Mesothelial cell of epicardium (in vitro differentiated cells): ENCODE measurements at regions not wholly inside any gene's neighbourhood (a gene's known extent, or its start where the extent isn't known, plus 50 kb on each side); places are given as distances from the start of the nearest gene placed in this dataset.

ENCODE experiments used
- DNase-seq, 2 experiments: peaks; one replicate each; pipeline ENCODE4 v3.0.0; 2021; ENCODE audit warnings: low spot score in 2 of 2; ENCODE audit not compliant: unreplicated experiment in 2 of 2
- H3K27ac Mint-ChIP-seq: 2 replicates; pipeline ENCODE4 v1.8.0; 2021; ENCODE audit warnings: mixed read lengths
- H3K27me3 Mint-ChIP-seq: 2 replicates; pipeline ENCODE4 v1.8.0; 2021; ENCODE audit warnings: low read depth, mixed read lengths
- H3K36me3 Mint-ChIP-seq: 2 replicates; pipeline ENCODE4 v1.8.0; 2021; ENCODE audit warnings: mixed read lengths
- H3K4me1 Mint-ChIP-seq: 2 replicates; pipeline ENCODE4 v1.8.0; 2021; ENCODE audit warnings: mixed read lengths
- H3K4me3 Mint-ChIP-seq: 2 replicates; pipeline ENCODE4 v1.8.0; 2021; ENCODE audit warnings: mild to moderate bottlenecking, moderate library complexity, mixed read lengths
- H3K9me3 Mint-ChIP-seq: 2 replicates; pipeline ENCODE4 v1.8.0; 2021; ENCODE audit warnings: mixed read lengths
- TF ChIP-seq, protein P1 (sequence below): fragments of 200-600 bp; sonication (generic); IDR thresholded peaks from one replicate; pipeline ENCODE4 v1.5.0; 2021; ENCODE audit warnings: antibody characterized with exemption; ENCODE audit not compliant: unreplicated experiment

GRCh38 chr11:10358696-10359095 lies 53.8 kb downstream of the ADM start:
- peaks cover 15% of the 10 kb centered on the region for H3K4me1 Mint-ChIP-seq
- DNase-seq, result no peak
- no peaks in the 10 kb centered on the region for H3K36me3 Mint-ChIP-seq
- no peak overlapping the region for H3K27ac Mint-ChIP-seq
- TF ChIP-seq, protein P1, sequence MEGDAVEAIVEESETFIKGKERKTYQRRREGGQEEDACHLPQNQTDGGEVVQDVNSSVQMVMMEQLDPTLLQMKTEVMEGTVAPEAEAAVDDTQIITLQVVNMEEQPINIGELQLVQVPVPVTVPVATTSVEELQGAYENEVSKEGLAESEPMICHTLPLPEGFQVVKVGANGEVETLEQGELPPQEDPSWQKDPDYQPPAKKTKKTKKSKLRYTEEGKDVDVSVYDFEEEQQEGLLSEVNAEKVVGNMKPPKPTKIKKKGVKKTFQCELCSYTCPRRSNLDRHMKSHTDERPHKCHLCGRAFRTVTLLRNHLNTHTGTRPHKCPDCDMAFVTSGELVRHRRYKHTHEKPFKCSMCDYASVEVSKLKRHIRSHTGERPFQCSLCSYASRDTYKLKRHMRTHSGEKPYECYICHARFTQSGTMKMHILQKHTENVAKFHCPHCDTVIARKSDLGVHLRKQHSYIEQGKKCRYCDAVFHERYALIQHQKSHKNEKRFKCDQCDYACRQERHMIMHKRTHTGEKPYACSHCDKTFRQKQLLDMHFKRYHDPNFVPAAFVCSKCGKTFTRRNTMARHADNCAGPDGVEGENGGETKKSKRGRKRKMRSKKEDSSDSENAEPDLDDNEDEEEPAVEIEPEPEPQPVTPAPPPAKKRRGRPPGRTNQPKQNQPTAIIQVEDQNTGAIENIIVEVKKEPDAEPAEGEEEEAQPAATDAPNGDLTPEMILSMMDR, result no peak
- H3K9me3 Mint-ChIP-seq, result peaks cover 26% of the 10 kb centered on the region
- H3K4me3 Mint-ChIP-seq, result no peak overlapping the region
- no peaks in the 10 kb centered on the region for H3K27me3 Mint-ChIP-seq

GRCh38 chr11:10359171-10359570 lies 54.3 kb downstream of the ADM start:
- TF ChIP-seq, protein P1, result no peak
- Mint-ChIP-seq H3K27ac (no peak overlapping the region), H3K27me3 (no peaks in the 10 kb centered on the region), H3K36me3 (no peaks in the 10 kb centered on the region), H3K4me1 (peaks cover 14% of the 10 kb centered on the region), H3K4me3 (no peak overlapping the region), H3K9me3 (peaks cover 26% of the 10 kb centered on the region)
- DNase-seq, result no peak

- no peak overlapping the region for H3K27ac Mint-ChIP-seq
- H3K4me1 Mint-ChIP-seq, result peaks cover 3% of the 10 kb centered on the region
- TF ChIP-seq, protein P1, result no peak
Observed at GRCh38 chr11:10360835-10361234, 56.0 kb downstream of the ADM start.

GRCh38 chr11:10365045-10365444 lies 60.2 kb downstream of the ADM start:
- Mint-ChIP-seq H3K27me3 (no peaks in the 10 kb centered on the region), H3K27ac (no peak overlapping the region), H3K36me3 (no peaks in the 10 kb centered on the region), H3K4me3 (no peak overlapping the region), H3K9me3 (peaks cover 19% of the 10 kb centered on the region), H3K4me1 (peaks cover 6% of the 10 kb centered on the region)
- TF ChIP-seq, protein P1, result no peak
- DNase-seq, result no peak

More at GRCh38 chr11:10360835-10361234, 56.0 kb downstream of the ADM start:
- H3K9me3 Mint-ChIP-seq, result peaks cover 22% of the 10 kb centered on the region
- no peaks in the 10 kb centered on the region for H3K27me3 Mint-ChIP-seq
- H3K4me3 Mint-ChIP-seq, result no peak overlapping the region
- H3K36me3 Mint-ChIP-seq, result no peaks in the 10 kb centered on the region
- DNase-seq, result no peak

DNA sequence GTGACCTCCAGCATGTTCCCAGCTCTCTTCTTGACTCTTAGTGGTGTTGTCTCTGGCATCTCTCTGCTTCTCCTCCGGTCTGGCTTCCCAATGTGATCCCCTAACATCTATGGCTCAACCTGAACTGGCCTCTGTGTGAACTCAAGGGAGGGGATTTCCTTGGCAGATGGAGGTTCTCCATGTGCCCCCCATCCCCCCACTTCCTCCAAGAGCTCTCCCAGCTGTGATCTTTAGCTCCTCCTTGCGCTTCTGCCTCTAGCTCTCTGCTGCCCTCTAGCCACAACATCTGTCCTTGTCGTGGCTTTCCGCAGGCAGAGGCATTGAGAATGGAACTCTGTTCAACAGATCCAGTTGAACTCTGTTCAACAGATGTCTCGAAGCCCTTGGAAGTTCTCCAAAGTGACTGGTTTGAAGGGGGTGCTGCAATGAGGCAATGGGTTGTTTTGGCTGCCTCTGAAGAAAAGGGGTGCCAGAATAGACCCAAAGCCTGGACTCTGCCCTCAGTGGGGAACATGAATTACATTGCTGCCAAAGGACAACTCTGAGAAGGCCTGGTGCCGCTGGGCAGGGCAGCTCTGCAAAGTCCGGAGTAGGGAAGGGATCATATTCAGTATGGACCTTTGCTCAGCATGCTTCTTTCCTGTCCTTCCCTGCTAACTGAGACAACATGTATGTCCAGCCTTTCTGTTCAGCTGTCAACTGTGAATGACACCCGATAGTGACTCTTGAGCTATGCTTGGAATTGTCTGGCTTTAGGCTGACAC lies 61.9 kb downstream of the ADM start:
- Mint-ChIP-seq H3K27ac (peak overlapping the region; percentile 29), H3K4me1 (peaks cover 6% of the 10 kb centered on the region), H3K36me3 (no peaks in the 10 kb centered on the region), H3K4me3 (no peak overlapping the region), H3K9me3 (peaks cover 13% of the 10 kb centered on the region), H3K27me3 (no peaks in the 10 kb centered on the region)
- DNase-seq, result peak; percentile 46 to 61
- TF ChIP-seq, protein P1, result peak; percentile 42
